GM18873 (cell line): ENCODE measurements at regions not wholly inside any gene's neighbourhood (a gene's known extent, or its start where the extent isn't known, plus 50 kb on each side); places are given as distances from the start of the nearest gene placed in this dataset.

Source experiments
- ATAC-seq: cut with Tn5 transposase; IDR thresholded peaks from one replicate; pipeline ENCODE4 v1.9.1; 2021; ENCODE audit warnings: mild to moderate bottlenecking, moderate library complexity, moderate number of reproducible peaks; ENCODE audit not compliant: unreplicated experiment, low FRiP score

DNA sequence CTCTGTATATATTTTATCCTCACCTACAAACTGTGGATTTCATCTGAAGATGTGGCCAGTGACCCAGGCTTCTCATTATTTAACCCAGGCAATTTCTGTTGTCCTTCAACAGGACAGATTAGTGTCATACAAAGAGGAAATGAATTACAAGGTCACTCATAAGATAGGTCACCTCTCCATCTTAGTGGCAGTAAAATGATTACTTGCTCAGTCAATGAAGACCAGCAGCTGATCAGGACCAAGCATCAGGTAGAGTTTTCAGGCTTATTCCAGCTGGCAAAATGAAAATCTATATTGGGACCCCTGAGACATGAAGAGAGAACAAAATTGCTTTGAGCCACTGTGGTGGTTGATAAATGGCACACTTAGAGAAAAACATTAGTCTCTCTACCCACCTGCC, 135.2 kb upstream of the PRDM9 start:
- no peak for ATAC-seq

DNA sequence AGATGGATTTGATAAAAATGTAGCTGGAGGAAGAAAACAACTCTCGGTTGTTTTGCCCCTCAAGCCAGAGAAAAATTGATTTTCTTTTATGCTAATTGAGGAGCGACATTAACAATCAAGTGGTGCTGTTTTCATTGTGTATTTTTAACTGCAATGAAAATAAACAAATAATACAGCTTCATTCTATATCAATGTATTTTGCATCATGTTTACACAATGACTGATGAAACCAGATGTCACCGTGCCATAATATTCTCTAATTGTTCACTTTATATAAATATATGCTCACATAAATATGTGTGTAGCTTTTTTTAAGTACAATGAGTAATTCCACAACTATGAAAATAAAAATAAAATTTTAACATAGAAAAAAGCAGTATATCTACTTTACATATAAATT, 139.0 kb upstream of the PRDM9 start:
- ATAC-seq, result no peak

DNA sequence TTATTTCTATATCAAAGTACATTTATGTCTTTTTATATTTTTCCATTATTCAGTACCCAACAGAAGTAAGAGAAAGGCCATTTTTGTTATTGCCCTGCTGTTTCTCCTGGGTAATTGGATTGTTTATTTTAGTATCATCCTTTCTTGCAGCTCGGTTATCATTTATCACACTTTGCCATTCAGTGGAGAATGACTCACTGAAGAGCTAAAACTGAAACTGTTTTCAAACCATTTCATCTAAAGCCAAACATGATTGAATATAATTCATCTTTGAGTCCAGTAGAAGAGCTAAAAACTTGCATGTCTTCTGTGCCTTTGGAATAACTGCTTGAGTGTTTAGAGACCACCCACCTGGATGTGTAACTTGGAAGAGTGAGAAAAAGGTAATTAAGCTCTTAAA, 139.5 kb upstream of the PRDM9 start:
- ATAC-seq, result no peak

DNA sequence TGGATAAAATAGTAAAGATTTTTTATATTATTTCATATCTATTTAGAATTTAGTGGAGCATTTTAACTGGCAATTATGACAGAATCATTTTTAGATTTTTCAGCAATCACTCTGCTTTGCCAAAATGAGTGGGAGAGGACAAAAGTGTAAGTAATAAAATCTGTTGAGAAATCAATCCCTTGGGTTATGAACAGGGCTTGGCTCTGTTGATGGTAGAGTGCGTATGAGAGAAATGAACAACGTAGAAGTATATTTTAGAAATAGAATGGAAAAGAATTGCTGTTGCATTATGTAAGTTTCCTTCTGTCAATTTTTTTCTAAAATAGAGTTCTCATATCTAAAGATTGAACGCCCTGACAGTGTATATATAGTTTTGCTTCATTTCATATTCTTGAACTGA, 154.1 kb upstream of the PRDM9 start:
- ATAC-seq, result no peak

DNA sequence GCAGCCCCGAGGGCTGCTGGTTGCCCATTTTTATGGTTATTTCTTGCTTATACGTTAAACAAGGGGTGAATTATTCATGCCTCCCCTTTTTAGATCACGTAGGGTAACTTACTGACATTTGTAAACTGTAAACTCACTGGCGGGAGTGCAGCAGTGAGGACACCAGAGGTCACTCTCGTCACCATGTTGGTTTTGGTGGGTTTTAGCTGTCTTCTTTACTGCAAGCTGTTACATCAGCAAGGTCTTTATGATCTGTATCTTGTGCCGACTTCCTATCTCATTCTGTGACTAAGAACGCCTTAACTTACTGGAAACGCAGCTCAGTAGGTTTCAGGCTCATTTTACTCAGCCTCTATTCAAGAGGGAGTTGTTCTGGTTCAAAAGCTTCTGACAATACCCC, 155.0 kb upstream of the PRDM9 start:
- ATAC-seq, result no peak

DNA sequence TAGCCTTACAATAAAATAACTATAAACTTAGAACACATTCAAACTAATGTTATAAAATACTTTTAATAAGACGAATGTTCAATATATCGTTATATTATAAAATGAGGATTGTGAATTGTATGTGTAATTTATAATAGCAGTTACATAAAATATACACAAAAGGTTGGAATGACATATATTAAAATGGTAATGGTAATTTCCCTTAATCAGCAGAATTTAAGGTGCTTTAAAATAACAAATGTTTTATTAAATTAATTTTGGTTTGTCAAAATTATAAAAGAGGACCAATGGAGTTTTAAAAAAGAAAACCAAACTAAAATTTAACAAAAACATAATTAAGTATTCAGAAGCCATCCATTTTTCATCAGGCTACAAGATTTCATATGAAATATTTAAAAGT, 164.3 kb upstream of the PRDM9 start:
- ATAC-seq, result no peak

DNA sequence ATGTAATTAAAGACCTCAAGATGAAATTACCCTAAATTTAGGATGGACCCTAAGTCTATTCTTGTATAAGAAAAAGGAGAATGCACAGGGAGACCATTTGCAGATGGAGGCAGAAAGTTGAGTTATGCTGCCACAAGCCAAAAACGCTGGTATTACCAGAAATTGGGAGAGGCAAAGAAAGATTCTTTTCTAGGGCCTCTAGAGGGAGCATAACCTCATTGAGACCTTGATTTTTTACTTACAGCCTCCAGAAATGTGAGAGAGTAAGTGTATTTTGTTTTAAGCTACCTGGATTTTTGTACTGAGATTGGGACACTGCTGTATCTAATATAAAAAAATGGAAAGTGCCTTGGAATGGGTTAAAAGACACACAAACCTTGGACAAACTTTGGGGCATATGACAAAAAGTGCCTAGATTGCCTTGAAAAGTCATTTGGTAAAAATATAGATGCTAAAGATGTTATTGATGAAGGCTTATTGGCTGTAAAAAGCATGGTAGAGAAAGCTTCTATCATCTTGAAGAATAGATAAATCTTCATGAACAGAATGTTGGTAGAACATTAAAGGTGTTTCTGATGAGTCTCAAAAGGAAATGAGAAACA, 174.7 kb upstream of the PRDM9 start:
- ATAC-seq, result no peak

DNA sequence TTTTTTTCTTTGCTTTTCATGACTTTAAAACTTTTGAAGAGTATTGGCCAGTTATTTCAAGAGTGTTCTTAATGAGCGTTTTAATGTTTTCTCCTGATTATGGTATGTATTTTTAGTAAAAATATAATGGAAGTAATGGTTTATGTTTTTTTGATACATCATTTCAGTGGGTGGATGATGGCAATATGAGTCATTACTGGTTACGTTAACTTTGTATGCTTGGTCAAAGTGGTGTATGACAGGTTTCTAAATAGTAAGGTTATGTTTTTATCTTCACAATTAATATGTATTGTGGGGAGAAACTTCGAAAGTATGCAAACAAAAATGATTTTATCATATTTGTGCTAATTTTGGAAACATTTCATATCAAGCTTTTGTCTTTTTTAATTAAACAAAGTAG, 176.7 kb upstream of the PRDM9 start:
- ATAC-seq, result no peak

DNA sequence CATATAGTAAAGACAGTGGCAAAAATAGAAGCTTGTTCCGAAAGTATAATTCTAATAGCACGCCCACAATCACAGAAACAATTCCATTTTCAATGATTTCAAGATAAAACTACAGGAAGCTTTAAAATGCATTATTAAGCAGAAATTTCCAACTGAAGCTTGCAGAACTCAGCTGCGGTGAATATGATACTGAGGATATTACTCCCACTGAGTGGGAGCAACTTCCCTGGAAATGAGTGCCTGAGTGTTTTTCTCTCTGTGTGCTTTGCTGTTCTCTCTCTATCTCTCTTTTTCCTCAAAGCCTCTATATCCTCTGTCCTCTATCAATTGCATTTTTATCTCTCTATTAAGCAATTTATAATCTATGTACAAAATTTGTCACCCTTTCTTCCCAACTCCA, 187.5 kb upstream of the PRDM9 start:
- no peak for ATAC-seq

DNA sequence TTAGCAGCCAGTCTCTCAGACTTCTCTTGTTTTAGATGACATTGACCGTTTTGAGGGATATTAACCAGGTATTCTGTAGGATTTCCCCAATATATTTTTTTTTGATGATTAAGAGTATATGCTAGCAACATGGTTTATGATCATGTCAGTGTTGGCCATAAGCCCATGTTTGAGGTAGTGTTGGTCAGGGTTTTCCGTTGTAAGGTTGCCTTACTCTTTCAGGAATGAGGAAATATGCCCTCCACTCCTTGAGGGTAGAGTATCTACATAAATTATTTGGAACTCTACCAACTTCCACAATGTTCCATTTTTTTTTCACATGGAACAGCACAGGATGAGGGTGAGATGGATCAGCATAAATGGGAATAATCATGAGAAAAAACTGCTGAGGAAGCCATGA, 188.4 kb upstream of the PRDM9 start:
- ATAC-seq, result no peak

DNA sequence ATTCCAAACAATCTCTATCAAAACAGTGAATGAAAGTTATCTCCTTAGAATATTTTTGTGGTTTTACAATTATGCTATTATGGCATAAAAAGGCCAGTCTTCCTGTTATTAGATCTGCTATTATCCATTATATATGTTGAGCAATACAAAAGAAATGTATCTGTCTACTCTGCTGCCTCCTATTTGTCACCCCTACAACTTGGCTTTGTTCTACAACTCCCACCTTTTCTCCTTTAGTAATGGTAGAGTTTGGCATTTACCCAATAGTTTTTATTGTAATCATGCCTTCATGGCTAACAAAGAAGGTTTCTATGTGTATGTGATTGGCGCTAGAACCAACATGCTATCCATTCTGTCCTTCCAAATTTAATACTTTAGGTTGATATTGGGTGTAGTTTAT, 189.2 kb upstream of the PRDM9 start:
- ATAC-seq, result no peak

DNA sequence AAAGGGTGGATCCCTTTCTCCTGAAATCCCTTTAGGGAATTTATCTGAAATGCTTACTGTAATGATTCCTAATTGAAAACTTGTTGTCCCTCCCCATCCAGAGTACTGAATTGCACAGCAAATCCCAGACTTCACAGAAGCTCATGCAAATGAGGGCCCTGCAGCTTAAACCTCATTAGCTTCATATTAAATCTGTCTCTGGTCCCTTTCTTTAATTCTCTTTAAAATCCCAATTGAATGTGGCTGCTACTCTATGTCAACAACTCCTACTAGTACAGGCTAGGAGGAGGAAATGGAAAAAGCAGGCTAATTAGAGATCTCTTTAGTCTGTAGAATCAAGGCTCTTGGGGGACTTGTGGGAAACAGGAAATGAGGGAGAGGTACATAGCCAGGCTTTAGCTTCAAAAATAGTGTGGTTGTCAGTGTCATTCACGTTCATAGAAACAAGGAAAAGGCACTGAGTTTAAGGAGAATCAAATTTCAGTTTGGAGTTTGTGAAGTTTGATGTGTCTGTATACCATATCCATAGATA, 191.3 kb upstream of the PRDM9 start:
- no peak for ATAC-seq

DNA sequence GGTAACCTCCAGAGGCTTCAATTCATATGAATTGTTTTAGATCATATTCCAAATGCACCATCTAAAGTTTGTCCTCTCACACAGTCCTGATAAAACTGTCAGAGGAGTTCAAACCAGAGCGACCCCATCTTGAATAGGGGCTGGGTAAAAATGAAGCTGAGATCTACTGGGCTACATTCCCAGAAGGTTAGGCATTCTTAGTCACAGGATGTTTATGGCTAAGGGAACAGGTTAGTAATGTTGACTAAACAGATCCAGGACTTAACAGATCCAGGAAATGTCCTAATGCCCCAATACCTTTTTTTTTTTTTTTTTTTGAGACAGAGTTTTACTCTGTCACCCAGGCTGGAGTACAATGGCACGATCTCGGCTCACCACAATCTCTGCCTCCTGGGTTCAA, 192.6 kb upstream of the PRDM9 start:
- ATAC-seq, result no peak

DNA sequence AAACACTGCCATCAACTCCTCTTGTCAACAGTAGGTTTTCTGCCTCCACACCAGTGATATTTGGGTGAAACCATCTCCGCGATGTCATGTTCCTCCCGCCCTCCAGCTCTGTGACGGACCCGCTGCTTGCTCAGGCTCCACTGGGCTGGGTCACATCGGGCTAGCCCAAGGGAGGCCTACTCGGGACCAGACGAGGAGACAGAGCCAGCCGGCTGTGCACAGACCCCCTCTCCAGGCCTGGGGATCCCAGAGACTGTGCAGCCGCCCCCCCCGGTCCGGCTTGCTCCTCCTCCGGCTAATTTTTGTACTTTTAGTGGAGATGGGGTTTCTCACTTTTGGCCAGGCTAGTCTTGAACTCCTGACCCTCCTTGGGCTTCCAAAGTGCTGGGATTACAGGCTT, 202.4 kb upstream of the PRDM9 start:
- no peak for ATAC-seq

DNA sequence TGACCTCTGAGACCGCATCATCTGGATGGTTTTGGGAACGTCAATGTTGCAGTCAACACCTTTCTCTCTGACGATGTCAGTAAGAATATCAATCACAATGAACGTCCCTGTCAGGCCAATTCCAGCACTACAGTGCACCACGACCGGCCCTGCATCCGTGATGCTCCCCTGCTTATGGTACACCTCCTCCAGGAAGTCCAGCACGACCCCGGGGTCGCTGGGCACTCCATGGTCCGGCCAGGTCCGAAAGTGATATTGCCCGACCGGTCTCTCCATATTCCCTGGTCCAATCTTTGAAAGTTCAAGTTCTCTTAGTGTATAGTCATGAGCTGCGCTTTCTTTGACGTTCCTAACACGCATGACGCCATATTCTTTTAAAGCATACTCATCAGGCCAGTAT, 203.6 kb upstream of the PRDM9 start:
- ATAC-seq, result no peak

DNA sequence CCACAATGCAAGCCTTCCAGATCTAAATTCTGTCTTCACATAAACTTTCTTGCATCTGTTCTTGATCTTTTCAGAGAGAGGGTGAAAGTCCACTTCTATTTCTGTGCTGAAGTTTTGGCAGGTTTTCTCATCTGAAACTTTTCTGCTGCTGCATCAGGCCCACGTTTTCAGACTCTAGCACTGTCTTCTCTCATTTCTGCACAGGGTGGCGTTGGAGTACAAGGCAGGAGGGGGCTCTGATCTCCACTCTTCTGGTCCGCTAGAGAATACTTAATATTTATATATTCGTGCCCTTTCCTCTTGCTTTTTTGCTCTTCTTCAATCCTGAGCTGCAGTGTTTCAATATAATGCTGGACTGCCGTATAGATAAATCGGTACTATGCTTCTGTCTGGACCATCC, 204.0 kb upstream of the PRDM9 start:
- ATAC-seq, result no peak

DNA sequence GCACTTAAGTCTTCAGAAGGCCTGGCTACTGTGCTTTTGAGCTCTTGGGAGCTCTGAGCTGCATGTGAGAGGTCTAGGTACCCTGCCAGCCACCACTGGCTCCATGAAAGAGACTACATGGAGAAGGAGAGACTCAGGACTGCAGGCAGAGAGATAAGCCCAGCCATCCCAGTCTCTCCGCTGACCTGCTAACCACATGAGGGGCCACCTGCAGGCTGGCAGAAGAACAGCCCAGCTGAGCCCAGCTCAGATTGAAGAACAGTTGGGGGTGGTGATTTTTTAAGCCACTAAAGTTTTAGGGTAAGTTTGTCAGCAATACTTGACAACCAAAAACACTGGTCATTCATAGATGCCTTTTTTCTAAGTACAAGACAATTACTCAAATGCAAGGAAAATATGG, 205.0 kb upstream of the PRDM9 start:
- no peak for ATAC-seq

DNA sequence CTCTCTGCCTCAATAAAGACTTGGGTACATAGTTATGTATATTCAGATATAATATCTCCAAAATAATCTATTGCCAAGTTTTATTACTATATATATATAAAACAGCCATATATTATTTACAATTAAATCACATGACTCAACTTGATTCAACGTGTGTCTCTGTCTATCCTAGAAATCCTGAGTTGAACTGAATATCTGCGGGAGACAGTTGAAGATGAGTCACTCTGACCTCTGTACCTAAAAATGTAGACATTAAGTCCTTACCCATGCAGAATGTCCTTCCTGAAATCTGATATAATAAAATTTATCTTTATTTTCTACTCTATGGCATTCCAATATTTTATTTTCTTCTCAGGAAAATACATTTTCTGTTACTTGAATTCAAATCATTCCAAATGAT, 218.2 kb upstream of the PRDM9 start:
- ATAC-seq, result no peak

DNA sequence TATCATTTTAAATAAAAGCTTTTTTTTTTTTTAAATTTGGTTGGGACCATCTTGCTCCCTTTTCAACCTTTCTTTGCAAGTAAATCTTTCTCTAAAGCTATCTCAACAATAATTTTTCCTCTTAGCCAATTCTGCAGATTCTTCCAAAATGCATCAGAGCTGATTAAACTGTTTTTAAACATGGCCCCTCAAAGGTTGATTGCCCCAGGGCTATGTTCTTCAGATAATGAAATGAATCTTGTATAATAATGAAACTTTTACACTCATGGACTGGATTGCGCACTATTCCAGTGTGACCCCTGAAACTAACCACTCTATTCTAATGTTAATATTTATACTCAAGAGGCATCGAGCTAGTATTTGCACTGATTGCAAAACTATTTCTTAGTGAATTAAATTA, 222.8 kb upstream of the PRDM9 start:
- no peak for ATAC-seq

DNA sequence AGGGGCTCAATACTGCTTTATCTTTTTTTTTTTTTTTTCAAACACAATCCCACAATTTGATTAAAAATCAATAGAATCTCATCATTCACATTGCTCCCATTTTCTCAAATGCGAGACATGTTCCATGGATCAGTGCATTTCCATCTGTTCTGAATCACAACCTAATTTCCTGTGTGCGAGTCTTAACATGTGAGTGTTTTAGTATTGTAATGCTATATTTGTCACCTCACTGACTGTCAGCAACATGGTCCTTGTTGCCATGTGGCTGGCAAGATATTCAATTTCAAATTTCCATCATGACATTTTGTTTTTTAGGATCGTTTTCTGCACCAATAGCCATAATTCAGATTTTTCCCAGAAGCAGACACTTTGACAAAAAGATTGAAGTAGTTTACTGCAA, 233.2 kb upstream of the PRDM9 start:
- no peak for ATAC-seq

DNA sequence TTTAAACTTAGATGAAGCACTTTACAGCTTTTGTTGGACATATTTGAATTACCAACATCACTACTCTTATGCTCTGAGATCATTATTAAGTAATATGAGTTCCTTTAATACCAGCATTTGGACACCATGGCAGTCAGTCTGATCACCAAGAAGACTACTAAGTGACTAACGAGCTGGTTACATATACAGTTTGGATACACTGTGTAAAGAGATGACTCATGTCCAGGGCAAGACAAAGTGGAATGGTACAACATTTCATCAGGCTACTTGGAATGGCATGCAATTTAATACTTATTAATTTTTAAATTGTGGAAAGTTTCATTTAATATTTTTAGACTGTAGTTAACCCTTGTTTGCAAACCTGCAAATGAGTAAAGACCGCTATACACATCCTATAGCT, 237.4 kb upstream of the PRDM9 start:
- ATAC-seq, result no peak

DNA sequence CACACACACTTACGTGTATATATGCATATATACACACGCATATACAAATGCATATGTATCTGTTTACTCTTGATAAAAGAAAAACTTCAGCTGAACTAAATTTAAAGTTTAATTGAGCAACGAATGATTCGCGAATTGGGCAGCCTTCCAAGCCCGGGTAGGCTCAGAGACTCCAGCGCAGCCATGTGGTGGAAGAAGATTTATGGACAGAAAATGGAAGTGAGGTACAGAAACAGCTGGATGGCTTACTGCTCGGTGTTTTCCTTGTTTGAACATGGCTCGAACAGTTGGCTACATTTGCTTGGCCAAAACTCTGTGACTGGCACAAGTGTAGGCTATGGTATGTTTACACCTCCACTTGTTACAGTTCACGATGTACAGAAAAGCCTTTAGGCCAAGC, 239.3 kb upstream of the PRDM9 start:
- no peak for ATAC-seq

DNA sequence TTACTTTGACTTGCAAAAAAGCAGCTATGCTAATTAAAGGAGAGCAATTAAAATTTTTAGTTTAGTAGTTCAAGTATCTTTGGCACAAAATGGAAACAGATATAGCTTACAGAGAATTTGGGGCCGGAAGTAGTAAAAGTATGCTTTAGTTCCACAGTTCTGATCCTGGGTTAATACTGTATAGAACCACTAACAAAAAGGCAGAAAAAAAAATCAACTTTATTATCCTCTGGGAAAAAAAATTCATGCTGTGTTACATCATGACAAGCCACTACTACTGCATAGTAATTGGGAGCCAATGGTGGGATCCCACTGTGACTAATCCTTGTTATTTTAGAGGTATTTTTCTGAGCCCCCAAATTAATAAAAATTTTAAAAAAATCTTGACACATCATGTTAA, 246.8 kb upstream of the PRDM9 start:
- ATAC-seq, result no peak
